Neuronal stem cell (in vitro differentiated cells): ENCODE measurements at regions not wholly inside any gene's neighbourhood (a gene's known extent, or its start where the extent isn't known, plus 50 kb on each side); places are given as distances from the start of the nearest gene placed in this dataset.

Experiments used
- DNase-seq: peaks from one replicate; pipeline ENCODE4 v3.0.0-alpha.2; 2013; ENCODE audit warnings: low spot score
- H2AFZ ChIP-seq: one replicate; pipeline ENCODE4 v1.6.1; 2013; ENCODE audit warnings: mild to moderate bottlenecking, low read length, inconsistent platforms
- H2AK5ac ChIP-seq: 2 replicates; pipeline ENCODE4 v1.6.1; 2013; ENCODE audit warnings: low read depth, mild to moderate bottlenecking, inconsistent platforms, low read length, moderate library complexity, mixed read lengths
- H2BK120ac ChIP-seq: 2 replicates; pipeline ENCODE4 v1.6.1; 2013; ENCODE audit warnings: low read depth, mild to moderate bottlenecking, inconsistent platforms, low read length, moderate library complexity, mixed read lengths
- H2BK12ac ChIP-seq: one replicate; pipeline ENCODE4 v1.6.1; 2013; ENCODE audit warnings: low read length, inconsistent platforms
- H2BK15ac ChIP-seq: 2 replicates; pipeline ENCODE4 v1.6.1; 2013; ENCODE audit warnings: mild to moderate bottlenecking, low read length, inconsistent platforms, mixed read lengths
- H2BK5ac ChIP-seq: one replicate; pipeline ENCODE4 v1.6.1; 2013; ENCODE audit warnings: inconsistent platforms, mild to moderate bottlenecking, low read length, moderate library complexity
- H3K14ac ChIP-seq: one replicate; pipeline ENCODE4 v1.6.1; 2013; ENCODE audit warnings: low read length, inconsistent platforms
- H3K18ac ChIP-seq: 2 replicates; pipeline ENCODE4 v1.6.1; 2013; ENCODE audit warnings: low read length, inconsistent platforms
- H3K23ac ChIP-seq: 2 replicates; pipeline ENCODE4 v1.6.1; 2013; ENCODE audit warnings: low read depth, mild to moderate bottlenecking, mixed read lengths, low read length, inconsistent platforms; ENCODE audit not compliant: poor library complexity
- H3K27ac ChIP-seq: replicated peaks from 3 replicates; pipeline ENCODE4 v1.5.1; 2013; ENCODE audit warnings: low read length, inconsistent platforms
- H3K27me3 ChIP-seq, 3 experiments: 2 replicates each; pipeline ENCODE4 v1.6.1; 2013; ENCODE audit warnings: low read length in 3 of 3, mild to moderate bottlenecking in 2 of 3, inconsistent platforms in 1 of 3, low read depth in 1 of 3, mixed read lengths in 1 of 3, moderate library complexity in 1 of 3; ENCODE audit not compliant: control insufficient read depth in 3 of 3, insufficient read depth in 3 of 3
- H3K36me3 ChIP-seq, 2 donors: replicated peaks in 1 of 2; 2 replicates each; pipeline ENCODE4 v1.6.1; 2013; ENCODE audit warnings: low read length in 2 of 2; ENCODE audit not compliant: control insufficient read depth in 2 of 2, insufficient read depth in 2 of 2
- H3K4ac ChIP-seq: 2 replicates; pipeline ENCODE4 v1.6.1; 2013; ENCODE audit warnings: inconsistent platforms, mild to moderate bottlenecking, low read length, moderate library complexity
- H3K4me1 ChIP-seq, 2 donors: 1 replicate in 1 of 2; 2 replicates in 1 of 2; pipeline ENCODE4 v1.6.1; 2013; ENCODE audit warnings: low read length in 2 of 2, low read depth in 1 of 2; ENCODE audit not compliant: control insufficient read depth in 2 of 2, insufficient read depth in 1 of 2
- H3K4me2 ChIP-seq: one replicate; pipeline ENCODE4 v1.6.1; 2013; ENCODE audit warnings: mild to moderate bottlenecking, low read length, inconsistent platforms; ENCODE audit not compliant: insufficient read depth, poor library complexity, severe bottlenecking
- H3K4me3 ChIP-seq, 2 donors: 2 replicates each; pipeline ENCODE4 v1.5.1; 2013; ENCODE audit warnings: low read length in 2 of 2, mild to moderate bottlenecking in 2 of 2, inconsistent platforms in 1 of 2, moderate library complexity in 1 of 2
- H3K79me1 ChIP-seq: one replicate; pipeline ENCODE4 v1.6.1; 2013; ENCODE audit warnings: low read depth, mild to moderate bottlenecking, inconsistent platforms, low read length, moderate library complexity
- H3K9ac ChIP-seq: one replicate; pipeline ENCODE4 v1.6.1; 2013; ENCODE audit warnings: mild to moderate bottlenecking, low read depth, low read length, inconsistent platforms; ENCODE audit not compliant: poor library complexity
- H3K9me3 ChIP-seq, 2 donors: replicated peaks in 1 of 2; 2 replicates each; pipeline versions ENCODE3 to v1.6.1; 2013; ENCODE audit warnings: low read length in 2 of 2, mild to moderate bottlenecking in 2 of 2, inconsistent platforms in 1 of 2, low read depth in 1 of 2, mixed read lengths in 1 of 2, moderate library complexity in 1 of 2; ENCODE audit not compliant: control insufficient read depth in 2 of 2, insufficient read depth in 1 of 2
- H4K8ac ChIP-seq: one replicate; pipeline ENCODE4 v1.6.1; 2013; ENCODE audit warnings: low read depth, mild to moderate bottlenecking, inconsistent platforms, low read length, moderate library complexity
- H4K91ac ChIP-seq: one replicate; pipeline ENCODE4 v1.6.1; 2013; ENCODE audit warnings: low read length, low read depth, mild to moderate bottlenecking, inconsistent platforms; ENCODE audit not compliant: poor library complexity
- WGBS, 2 donors: extraction: QIAGEN DNeasy Blood & Tissue Kit; methylation state at CpG; one replicate each; pipeline ENCODE4 v1.1.7; 2013; ENCODE audit warnings: missing lambda C conversion rate in 2 of 2, mixed read lengths in 1 of 2; ENCODE audit not compliant: insufficient read length in 2 of 2, insufficient replicate concordance in 1 of 2; ENCODE audit errors: extremely low coverage in 2 of 2; 5-methylcytosine and 5-hydroxymethylcytosine counted together

GRCh38 chr18:75854174-75854573, 426.7 kb upstream of the SMIM21 start:
- H3K79me1 ChIP-seq: no peaks in the 10 kb centered on the region
- H2BK15ac ChIP-seq: no peak overlapping the region
- H3K4ac ChIP-seq: no peak overlapping the region
- no peak overlapping the region for H2AK5ac ChIP-seq
- no peak overlapping the region for H3K23ac ChIP-seq
- H3K14ac ChIP-seq: no peak overlapping the region
- H4K91ac ChIP-seq: no peak overlapping the region
- no peak overlapping the region for H3K18ac ChIP-seq
- no peak for DNase-seq
- H2AFZ ChIP-seq: no peak overlapping the region
- no peak overlapping the region for H3K9ac ChIP-seq
- H3K4me1 ChIP-seq: no peaks in the 10 kb centered on the region
- H4K8ac ChIP-seq: no peak overlapping the region
- no peak overlapping the region for H3K4me3 ChIP-seq
- H2BK120ac ChIP-seq: no peak overlapping the region
- H3K27ac ChIP-seq: no peak overlapping the region
- no peak overlapping the region for H2BK5ac ChIP-seq
- H3K27me3 ChIP-seq: no peaks in the 10 kb centered on the region
- H2BK12ac ChIP-seq: no peak overlapping the region
- no CpG with 5 or more reads among the region's 4 CpGs for WGBS, 2 donors
- H3K4me2 ChIP-seq: no peak overlapping the region
- H3K9me3 ChIP-seq: no peaks in the 10 kb centered on the region
- H3K36me3 ChIP-seq: no peaks in the 10 kb centered on the region

DNA sequence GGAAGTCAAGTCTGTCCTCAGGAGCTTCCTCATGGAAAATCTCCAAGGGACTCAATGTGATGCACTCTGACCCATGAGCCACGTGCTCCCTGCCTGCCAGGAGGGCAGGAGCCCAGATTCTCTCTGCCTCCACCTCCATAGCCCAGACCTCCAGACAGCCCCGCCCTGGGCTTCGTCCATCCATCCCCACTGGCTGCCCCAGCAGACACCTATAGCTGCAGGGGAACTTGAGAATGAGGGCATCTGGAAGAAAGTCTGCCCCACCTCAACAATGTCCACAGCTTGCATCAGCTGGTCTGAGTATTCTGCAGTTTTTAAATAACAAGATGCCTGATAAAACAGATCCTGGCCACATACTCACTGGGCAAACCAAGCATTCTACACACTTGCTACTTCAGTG, 418.8 kb upstream of the SMIM21 start:
- H2BK15ac ChIP-seq: no peak overlapping the region
- no peak overlapping the region for H3K9ac ChIP-seq
- H3K9me3 ChIP-seq: peaks cover 0 to 3% of the 10 kb centered on the region in 2 donors
- no CpG with 5 or more reads among the region's 3 CpGs for WGBS, 2 donors
- H2BK5ac ChIP-seq: no peak overlapping the region
- no peak overlapping the region for H4K91ac ChIP-seq
- H3K23ac ChIP-seq: no peak overlapping the region
- no peak for DNase-seq
- no peak overlapping the region for H3K4me3 ChIP-seq
- no peak overlapping the region for H2BK120ac ChIP-seq
- no peak overlapping the region for H3K27ac ChIP-seq
- no peak overlapping the region for H3K14ac ChIP-seq
- no peaks in the 10 kb centered on the region for H3K4me1 ChIP-seq
- H3K4ac ChIP-seq: no peak overlapping the region
- H3K79me1 ChIP-seq: no peaks in the 10 kb centered on the region
- no peaks in the 10 kb centered on the region for H3K27me3 ChIP-seq
- H3K4me2 ChIP-seq: no peak overlapping the region
- no peak overlapping the region for H4K8ac ChIP-seq
- no peak overlapping the region for H2AK5ac ChIP-seq
- H2AFZ ChIP-seq: no peak overlapping the region
- H2BK12ac ChIP-seq: no peak overlapping the region
- no peak overlapping the region for H3K18ac ChIP-seq
- H3K36me3 ChIP-seq: no peaks in the 10 kb centered on the region

DNA sequence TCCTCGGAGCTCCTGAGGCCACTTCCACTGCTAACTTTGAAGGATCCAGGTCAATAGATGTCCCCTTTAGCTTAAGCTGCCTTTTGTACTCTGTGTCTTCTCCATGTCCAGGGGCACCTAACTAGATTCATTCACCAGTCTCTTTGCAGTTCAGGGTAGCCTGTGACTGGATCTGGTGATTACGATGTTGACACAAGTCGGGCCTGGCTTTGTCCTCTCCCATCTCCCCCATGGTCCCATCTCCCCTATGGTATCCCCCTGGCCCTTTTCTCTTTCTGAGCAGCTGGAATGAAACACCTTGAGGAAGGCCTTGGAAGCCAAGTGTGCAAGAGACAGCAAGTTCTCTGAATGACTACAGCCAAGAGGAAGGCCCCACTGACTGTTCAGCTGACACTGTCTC, 417.9 kb upstream of the SMIM21 start:
- H3K4ac ChIP-seq: no peak overlapping the region
- H3K4me1 ChIP-seq: no peaks in the 10 kb centered on the region
- H3K36me3 ChIP-seq: no peaks in the 10 kb centered on the region
- H3K27ac ChIP-seq: no peak overlapping the region
- no CpG with 5 or more reads among the region's 3 CpGs for WGBS, 2 donors
- H2AK5ac ChIP-seq: no peak overlapping the region
- H3K4me2 ChIP-seq: no peak overlapping the region
- H2BK12ac ChIP-seq: no peak overlapping the region
- H2BK15ac ChIP-seq: no peak overlapping the region
- H3K4me3 ChIP-seq: no peak overlapping the region
- H3K9me3 ChIP-seq: peaks cover 0 to 3% of the 10 kb centered on the region in 2 donors
- H3K23ac ChIP-seq: no peak overlapping the region
- no peak overlapping the region for H3K9ac ChIP-seq
- no peak for DNase-seq
- no peak overlapping the region for H4K8ac ChIP-seq
- no peaks in the 10 kb centered on the region for H3K27me3 ChIP-seq
- H3K18ac ChIP-seq: no peak overlapping the region
- no peak overlapping the region for H4K91ac ChIP-seq
- H2AFZ ChIP-seq: no peak overlapping the region
- H3K14ac ChIP-seq: no peak overlapping the region
- no peak overlapping the region for H2BK120ac ChIP-seq
- H2BK5ac ChIP-seq: no peak overlapping the region
- no peaks in the 10 kb centered on the region for H3K79me1 ChIP-seq

DNA sequence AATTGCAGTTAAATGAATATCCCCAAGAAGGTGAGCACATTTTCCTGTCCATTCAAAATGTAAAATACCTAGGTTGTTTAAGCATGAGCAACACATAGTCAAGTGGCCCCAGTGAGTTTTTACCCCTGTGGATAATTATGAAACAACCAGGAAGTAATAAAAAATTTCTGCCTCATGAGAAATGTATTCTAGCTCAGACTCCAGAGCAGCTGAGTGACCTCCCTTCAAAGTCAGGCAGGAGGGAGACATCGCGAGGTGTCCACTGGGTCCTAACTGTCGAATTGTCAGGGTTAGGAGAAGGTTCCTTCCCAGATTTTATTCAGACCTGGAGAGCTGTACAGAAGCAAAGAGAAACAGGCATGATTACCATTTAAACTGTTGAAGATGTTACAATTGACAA, 416.6 kb upstream of the SMIM21 start:
- Histone ChIP-seq H2AK5ac (no peak overlapping the region), H3K4me3 (no peak overlapping the region), H3K4me2 (no peak overlapping the region), H3K14ac (no peak overlapping the region), H3K36me3 (no peaks in the 10 kb centered on the region), H3K9me3 (peaks cover 0 to 3% of the 10 kb centered on the region in 2 donors), H3K23ac (no peak overlapping the region), H4K8ac (no peak overlapping the region), H2AFZ (no peak overlapping the region), H2BK12ac (no peak overlapping the region), H3K27ac (no peak overlapping the region), H3K4ac (no peak overlapping the region), H3K79me1 (no peaks in the 10 kb centered on the region), H2BK15ac (no peak overlapping the region), H2BK120ac (no peak overlapping the region), H3K9ac (no peak overlapping the region), H3K27me3 (no peaks in the 10 kb centered on the region), H3K18ac (no peak overlapping the region), H3K4me1 (no peaks in the 10 kb centered on the region), H2BK5ac (no peak overlapping the region), H4K91ac (no peak overlapping the region)
- no peak for DNase-seq
- no CpG with 5 or more reads among the region's 3 CpGs for WGBS, 2 donors
